A549 (cell line): ENCODE measurements at regions not wholly inside any gene's neighbourhood (a gene's known extent, or its start where the extent isn't known, plus 50 kb on each side); places are given as distances from the start of the nearest gene placed in this dataset.

Experiments used
- CBX8 ChIP-seq: fragments of 200-600 bp; sonication (generic); IDR thresholded peaks from 2 replicates; pipeline ENCODE4 v1.6.1; 2016
- CTCF ChIP-seq: fragments of >200 bp; sonication (Bioruptor Twin); formaldehyde crosslinking; IDR thresholded peaks from 3 replicates; pipeline ENCODE4 v1.5.1; 2016

GRCh38 chr13:18954254-18954653, 227.4 kb downstream of the TUBA3C start:
- TF ChIP-seq CTCF, result no peak
- no peak for TF ChIP-seq CBX8
